ENCODE measurements at regions not wholly inside any gene's neighbourhood (a gene's known extent, or its start where the extent isn't known, plus 50 kb on each side); places are given as distances from the start of the nearest gene placed in this dataset.

DNA sequence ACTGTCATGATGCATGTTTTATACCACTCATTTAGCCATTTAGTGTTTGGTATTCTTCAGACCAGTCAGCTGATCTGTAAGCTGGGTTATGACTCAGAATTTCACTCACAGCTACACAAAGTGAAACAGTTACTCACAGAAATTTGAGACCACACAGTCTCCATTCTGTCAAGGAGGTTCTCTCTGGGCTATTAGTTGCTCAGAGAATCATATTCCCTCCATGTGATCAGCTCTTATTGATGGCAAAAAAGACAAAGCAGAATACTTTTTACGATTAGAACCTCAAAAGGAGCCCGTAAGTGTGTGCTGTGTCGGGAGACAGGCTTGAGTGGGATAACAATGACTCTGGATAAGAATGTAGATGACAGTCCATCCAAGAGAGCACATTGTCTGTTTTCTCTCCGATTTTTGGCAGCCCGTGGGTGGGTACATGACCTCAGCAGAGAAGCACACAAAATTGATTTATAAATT lies 277.6 kb upstream of the SORCS1 start:
- TF ChIP-seq, protein P1, sequence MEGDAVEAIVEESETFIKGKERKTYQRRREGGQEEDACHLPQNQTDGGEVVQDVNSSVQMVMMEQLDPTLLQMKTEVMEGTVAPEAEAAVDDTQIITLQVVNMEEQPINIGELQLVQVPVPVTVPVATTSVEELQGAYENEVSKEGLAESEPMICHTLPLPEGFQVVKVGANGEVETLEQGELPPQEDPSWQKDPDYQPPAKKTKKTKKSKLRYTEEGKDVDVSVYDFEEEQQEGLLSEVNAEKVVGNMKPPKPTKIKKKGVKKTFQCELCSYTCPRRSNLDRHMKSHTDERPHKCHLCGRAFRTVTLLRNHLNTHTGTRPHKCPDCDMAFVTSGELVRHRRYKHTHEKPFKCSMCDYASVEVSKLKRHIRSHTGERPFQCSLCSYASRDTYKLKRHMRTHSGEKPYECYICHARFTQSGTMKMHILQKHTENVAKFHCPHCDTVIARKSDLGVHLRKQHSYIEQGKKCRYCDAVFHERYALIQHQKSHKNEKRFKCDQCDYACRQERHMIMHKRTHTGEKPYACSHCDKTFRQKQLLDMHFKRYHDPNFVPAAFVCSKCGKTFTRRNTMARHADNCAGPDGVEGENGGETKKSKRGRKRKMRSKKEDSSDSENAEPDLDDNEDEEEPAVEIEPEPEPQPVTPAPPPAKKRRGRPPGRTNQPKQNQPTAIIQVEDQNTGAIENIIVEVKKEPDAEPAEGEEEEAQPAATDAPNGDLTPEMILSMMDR (IDR thresholded peaks at IDR 0.05), result no peak
- TF ChIP-seq POLR2A (IDR thresholded peaks at IDR 0.05), result no peak
- intact Hi-C loops (cut with DNase I; ENCODE audit: low total_unique reads), result no loop called here
- Histone ChIP-seq H3K27ac (no peak overlapping the region), H3K4me1 (no peaks in the 10 kb centered on the region), H3K36me3 (ENCODE audit: low read depth, missing control alignments) (no peaks in the 10 kb centered on the region), H3K9me3 (no peaks in the 10 kb centered on the region), H3K27me3 (no peaks in the 10 kb centered on the region), H3K4me3 (no peak overlapping the region)
- 77 to 81% methylated on average over 5 of the region's 5 CpGs for WGBS, 2 donors
- DNase-seq, result no peak

DNA sequence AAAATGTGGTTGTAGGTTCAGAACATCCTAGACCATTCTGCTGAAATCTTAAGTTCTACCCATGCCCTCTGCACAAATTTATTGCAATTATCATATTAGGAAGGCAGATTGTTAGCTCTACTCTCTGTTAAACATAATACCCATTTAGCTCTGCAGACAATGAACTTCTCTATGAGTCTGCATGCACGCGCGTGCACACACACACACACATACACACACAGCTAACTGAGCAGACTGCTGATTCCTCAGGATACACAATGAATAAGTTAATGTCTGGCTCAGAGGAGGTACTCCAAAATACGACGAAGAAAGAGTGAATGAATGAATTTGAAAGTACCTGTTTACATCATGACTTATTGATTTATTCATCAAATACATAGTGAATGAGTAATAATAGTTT lies 276.2 kb upstream of the SORCS1 start:
- Histone ChIP-seq H3K27me3 (no peaks in the 10 kb centered on the region), H3K9me3 (no peaks in the 10 kb centered on the region), H3K4me1 (no peaks in the 10 kb centered on the region), H3K4me3 (no peak overlapping the region), H3K36me3 (ENCODE audit: low read depth, missing control alignments) (no peaks in the 10 kb centered on the region), H3K27ac (no peak overlapping the region)
- intact Hi-C loops (cut with DNase I; ENCODE audit: low total_unique reads), result no loop called here
- DNase-seq, result no peak
- WGBS, 2 donors, result 96 to 99% methylated on average over 5 of the region's 5 CpGs
- TF ChIP-seq POLR2A (IDR thresholded peaks at IDR 0.05), result no peak
- TF ChIP-seq, protein P1 (IDR thresholded peaks at IDR 0.05), result no peak

DNA sequence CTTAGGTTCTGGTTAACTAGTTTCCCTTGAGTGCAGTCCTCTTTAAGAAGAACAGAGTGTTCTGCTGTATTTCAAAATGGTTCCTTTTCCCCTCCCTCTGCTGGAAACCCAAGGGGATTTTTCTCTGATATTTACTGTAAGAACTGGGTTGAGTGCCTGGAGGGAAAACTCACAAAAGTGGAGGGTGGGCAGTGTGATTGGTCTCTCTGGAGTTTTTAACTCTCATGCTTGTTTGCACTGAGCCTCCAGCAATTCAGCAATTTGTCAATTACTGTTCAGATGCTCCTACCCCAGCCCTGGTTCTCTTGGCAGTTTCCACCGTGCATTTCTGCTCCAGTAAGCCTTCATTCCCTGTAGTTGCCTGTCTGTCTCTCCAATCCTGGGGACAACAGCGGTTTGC lies 273.4 kb upstream of the SORCS1 start:
- TF ChIP-seq, protein P1 (IDR thresholded peaks at IDR 0.05), result no peak
- no peak for TF ChIP-seq POLR2A (IDR thresholded peaks at IDR 0.05)
- no peak for DNase-seq
- Histone ChIP-seq H3K27me3 (no peaks in the 10 kb centered on the region), H3K4me1 (no peaks in the 10 kb centered on the region), H3K4me3 (no peak overlapping the region), H3K9me3 (no peaks in the 10 kb centered on the region), H3K36me3 (ENCODE audit: low read depth, missing control alignments) (no peaks in the 10 kb centered on the region), H3K27ac (no peak overlapping the region)
- intact Hi-C loops (cut with DNase I; ENCODE audit: low total_unique reads), result no loop called here
- 66 to 71% methylated on average over 2 of the region's 2 CpGs for WGBS, 2 donors

DNA sequence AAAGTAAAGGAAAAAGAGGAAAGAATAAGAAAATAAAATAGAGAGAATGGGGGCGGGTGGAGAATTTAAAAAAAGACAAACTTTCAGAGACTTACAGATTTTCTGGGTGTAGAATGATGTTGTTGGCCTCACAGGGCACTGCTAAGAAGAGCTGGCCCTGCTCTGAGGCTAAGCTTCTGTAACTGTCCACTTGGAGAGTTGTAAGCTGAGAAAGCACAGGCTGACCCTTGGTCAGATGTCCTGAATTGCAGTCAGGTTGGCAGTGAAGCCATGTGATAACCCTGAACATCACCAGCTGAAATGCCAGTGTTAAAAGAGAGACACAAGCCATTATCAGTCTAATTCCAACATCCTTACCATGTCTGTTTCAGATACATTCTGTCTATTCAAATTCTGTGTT lies 272.1 kb upstream of the SORCS1 start:
- Histone ChIP-seq H3K9me3 (no peaks in the 10 kb centered on the region), H3K4me1 (no peaks in the 10 kb centered on the region), H3K27ac (no peak overlapping the region), H3K36me3 (ENCODE audit: low read depth, missing control alignments) (no peaks in the 10 kb centered on the region), H3K27me3 (no peaks in the 10 kb centered on the region), H3K4me3 (no peak overlapping the region)
- TF ChIP-seq POLR2A (IDR thresholded peaks at IDR 0.05), result no peak
- TF ChIP-seq, protein P1 (IDR thresholded peaks at IDR 0.05), result no peak
- intact Hi-C loops (cut with DNase I; ENCODE audit: low total_unique reads), result no loop called here
- DNase-seq, result no peak
- WGBS, 2 donors, result 88 to 100% methylated on average over 1 of the region's 1 CpG

DNA sequence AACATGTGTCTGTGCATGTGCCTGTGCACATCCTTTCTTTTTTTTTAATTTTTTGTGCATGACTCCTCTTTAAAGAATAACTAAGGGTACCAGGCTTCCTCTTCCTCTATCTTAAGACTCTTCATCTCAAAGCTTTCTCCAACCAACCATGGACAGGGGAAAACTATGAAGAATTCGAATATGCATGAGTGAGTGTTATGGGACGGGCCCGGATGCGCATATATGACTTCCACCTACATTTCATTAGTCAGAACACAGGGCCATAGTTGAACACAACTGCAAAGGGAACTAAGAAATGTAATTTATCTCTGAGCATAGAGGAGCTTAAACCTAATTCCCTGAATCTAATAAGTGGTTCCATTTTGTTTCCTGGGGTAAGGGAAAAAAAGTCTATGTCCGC lies 270.3 kb upstream of the SORCS1 start:
- TF ChIP-seq, protein P1 (IDR thresholded peaks at IDR 0.05), result no peak
- TF ChIP-seq POLR2A (IDR thresholded peaks at IDR 0.05), result no peak
- intact Hi-C loops (cut with DNase I; ENCODE audit: low total_unique reads), result no loop called here
- Histone ChIP-seq H3K36me3 (ENCODE audit: low read depth, missing control alignments) (no peaks in the 10 kb centered on the region), H3K4me3 (no peak overlapping the region), H3K4me1 (no peaks in the 10 kb centered on the region), H3K9me3 (no peaks in the 10 kb centered on the region), H3K27ac (no peak overlapping the region), H3K27me3 (no peaks in the 10 kb centered on the region)
- WGBS, 2 donors, result 81 to 94% methylated on average over 5 of the region's 5 CpGs
- DNase-seq, result no peak

Measured in testis (tissue), 2 donors.